AG04449 (cell line): ENCODE measurements at regions not wholly inside any gene's neighbourhood (a gene's known extent, or its start where the extent isn't known, plus 50 kb on each side); places are given as distances from the start of the nearest gene placed in this dataset.

Source experiments
- CTCF ChIA-PET: fragments of 350-600 bp; formaldehyde crosslinking; extraction: SDS; loops from one replicate; lab custom pipeline; 2021; ENCODE audit warnings: antibody characterized with exemption; lab: Yijun Ruan, JAX
- POLR2A ChIA-PET: fragments of 400-600, 350-600 bp; formaldehyde crosslinking; extraction: SDS; loops from one replicate; lab custom pipeline; 2020; ENCODE audit warnings: antibody characterized with exemption, inconsistent platforms; lab: Yijun Ruan, JAX
- DNase-seq: peaks from one replicate; pipeline ENCODE4 v3.0.0-alpha.2; 2010; ENCODE audit warnings: low read depth, low spot score
- H3K4me3 ChIP-seq: 2 replicates; pipeline ENCODE4 v1.5.1; 2011; ENCODE audit warnings: low read depth, mild to moderate bottlenecking, control low read depth, low read length
- TF ChIP-seq, protein P1 (sequence below): IDR thresholded peaks from one replicate; pipeline ENCODE4 v1.5.1; 2011; ENCODE audit warnings: mild to moderate bottlenecking, moderate library complexity, low read length, control low read depth, inconsistent platforms; ENCODE audit not compliant: insufficient read depth; ENCODE audit errors: missing control alignments

GRCh38 chr1:227397354-227397978 lies 79.2 kb upstream of the CDC42BPA start:
- POLR2A ChIA-PET = no interaction called here
- no peak overlapping the region for H3K4me3 ChIP-seq
- TF ChIP-seq, protein P1, sequence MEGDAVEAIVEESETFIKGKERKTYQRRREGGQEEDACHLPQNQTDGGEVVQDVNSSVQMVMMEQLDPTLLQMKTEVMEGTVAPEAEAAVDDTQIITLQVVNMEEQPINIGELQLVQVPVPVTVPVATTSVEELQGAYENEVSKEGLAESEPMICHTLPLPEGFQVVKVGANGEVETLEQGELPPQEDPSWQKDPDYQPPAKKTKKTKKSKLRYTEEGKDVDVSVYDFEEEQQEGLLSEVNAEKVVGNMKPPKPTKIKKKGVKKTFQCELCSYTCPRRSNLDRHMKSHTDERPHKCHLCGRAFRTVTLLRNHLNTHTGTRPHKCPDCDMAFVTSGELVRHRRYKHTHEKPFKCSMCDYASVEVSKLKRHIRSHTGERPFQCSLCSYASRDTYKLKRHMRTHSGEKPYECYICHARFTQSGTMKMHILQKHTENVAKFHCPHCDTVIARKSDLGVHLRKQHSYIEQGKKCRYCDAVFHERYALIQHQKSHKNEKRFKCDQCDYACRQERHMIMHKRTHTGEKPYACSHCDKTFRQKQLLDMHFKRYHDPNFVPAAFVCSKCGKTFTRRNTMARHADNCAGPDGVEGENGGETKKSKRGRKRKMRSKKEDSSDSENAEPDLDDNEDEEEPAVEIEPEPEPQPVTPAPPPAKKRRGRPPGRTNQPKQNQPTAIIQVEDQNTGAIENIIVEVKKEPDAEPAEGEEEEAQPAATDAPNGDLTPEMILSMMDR = no peak
- CTCF ChIA-PET = no interaction called here
- DNase-seq = no peak

DNA sequence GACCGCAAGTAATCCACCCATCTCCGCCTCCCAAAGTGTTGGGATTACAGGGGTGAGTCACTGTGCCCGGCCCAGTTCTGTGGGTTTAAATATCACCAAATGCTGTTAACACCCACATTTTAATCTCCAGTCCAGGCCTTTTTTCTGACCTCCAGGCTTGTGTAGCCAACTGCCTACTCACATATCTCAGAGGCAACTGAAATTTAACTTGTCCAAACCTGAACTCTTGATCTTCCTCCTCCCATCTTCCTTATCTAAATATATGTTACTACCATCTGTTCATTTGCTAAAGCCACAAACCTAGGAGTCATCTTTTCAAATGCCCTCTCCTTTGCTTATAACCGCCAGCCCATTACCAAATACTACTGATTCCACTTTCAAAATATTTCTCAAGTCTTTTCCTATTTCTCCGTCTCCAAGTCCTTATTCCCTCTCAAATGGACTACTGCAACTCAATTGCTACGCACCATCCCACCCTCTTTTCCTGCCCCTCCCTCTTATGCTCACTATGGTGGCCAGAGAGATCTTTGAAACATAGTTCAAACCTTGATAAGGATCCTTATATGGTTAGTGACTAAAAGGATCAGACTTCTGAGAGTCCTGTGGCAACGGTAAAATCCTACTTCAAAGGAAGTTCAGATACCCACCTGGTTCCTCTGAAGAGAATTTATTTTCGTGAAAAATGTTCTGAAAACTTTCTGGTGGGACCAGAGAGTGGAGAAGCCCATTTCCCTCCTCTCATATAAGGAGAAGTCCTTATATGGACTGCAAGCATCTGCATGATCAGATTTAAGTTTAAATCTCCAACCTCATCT lies 78.5 kb upstream of the CDC42BPA start:
- TF ChIP-seq, protein P1 = no peak
- DNase-seq = no peak
- no peak overlapping the region for H3K4me3 ChIP-seq
- ChIA-PET POLR2A (no interaction called here), CTCF (no interaction called here)

DNA sequence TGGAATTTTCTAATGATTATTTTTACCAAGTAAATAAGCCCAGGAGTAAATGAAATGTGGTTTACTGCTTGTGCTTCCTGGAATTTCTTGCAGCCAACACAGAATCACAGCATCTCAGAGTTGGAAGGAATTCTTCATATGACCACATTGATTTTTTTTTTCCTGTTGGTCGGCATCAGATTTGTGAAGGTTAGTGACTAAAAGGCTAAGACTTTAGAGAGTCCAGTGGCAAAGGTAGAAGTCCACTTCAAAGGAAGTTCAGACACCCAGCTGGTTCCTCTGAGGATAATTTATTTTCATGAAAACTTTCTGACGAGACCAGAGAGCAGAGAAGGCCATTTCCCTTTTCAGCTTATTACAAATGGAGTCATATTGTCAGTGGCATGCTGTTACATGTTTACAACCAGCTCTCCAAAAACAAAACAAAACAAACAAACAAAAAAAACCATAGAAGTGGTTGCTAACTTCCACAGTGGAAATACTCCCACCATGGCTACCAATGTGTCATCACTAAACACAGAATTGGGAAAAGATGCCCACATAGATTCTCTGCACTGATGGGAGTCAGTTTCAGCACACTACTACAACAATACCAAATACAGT lies 77.2 kb upstream of the CDC42BPA start:
- CTCF ChIA-PET = no interaction called here
- H3K4me3 ChIP-seq = no peak overlapping the region
- POLR2A ChIA-PET = no interaction called here

GRCh38 chr1:227392984-227393764 lies 74.9 kb upstream of the CDC42BPA start:
- POLR2A ChIA-PET = no interaction called here
- H3K4me3 ChIP-seq = no peak overlapping the region
- no peak for DNase-seq
- CTCF ChIA-PET = interaction anchor here (1.2 kb wide), 1 partner anchor 24 kb away, joined by 3 read pairs; no protein-coding TSS in a partner anchor
- TF ChIP-seq, protein P1 = no peak

More for the DNA sequence above, 77.2 kb upstream of the CDC42BPA start:
- no peak for DNase-seq
- TF ChIP-seq, protein P1 = no peak

GRCh38 chr1:227391879-227392278 lies 73.6 kb upstream of the CDC42BPA start:
- CTCF ChIA-PET = interaction anchor here (0.8 kb wide), 1 partner anchor 29 kb away, joined by 3 read pairs; no protein-coding TSS in a partner anchor
- TF ChIP-seq, protein P1 = no peak
- DNase-seq = no peak
- POLR2A ChIA-PET = no interaction called here
- H3K4me3 ChIP-seq = no peak overlapping the region

GRCh38 chr1:227391211-227391610 lies 72.9 kb upstream of the CDC42BPA start:
- no peak for DNase-seq
- ChIA-PET CTCF (no interaction called here), POLR2A (no interaction called here)
- TF ChIP-seq, protein P1 = no peak
- no peak overlapping the region for H3K4me3 ChIP-seq
